ENCODE measurements at regions not wholly inside any gene's neighbourhood (a gene's known extent, or its start where the extent isn't known, plus 50 kb on each side); places are given as distances from the start of the nearest gene placed in this dataset.

GRCh38 chr6:71481801-71482200 lies 193.2 kb downstream of the OGFRL1 start:
- no peaks in the 10 kb centered on the region for H4K20me1 ChIP-seq (ENCODE audit: insufficient read depth, low read length)
- no peaks in the 10 kb centered on the region for H3K9me2 ChIP-seq (replicated peaks; ENCODE audit: insufficient read depth, low read length)
- no peaks in the 10 kb centered on the region for H3K79me2 ChIP-seq (ENCODE audit: low read length)
- no peak overlapping the region for H3K4me3 ChIP-seq (ENCODE audit: low read length)
- H3K9me3 ChIP-seq (replicated peaks; ENCODE audit: insufficient read depth, low read length): no peaks in the 10 kb centered on the region
- no peak overlapping the region for H3K27ac ChIP-seq (ENCODE audit: low read length)
- H3K4me2 ChIP-seq (ENCODE audit: low read depth, low read length): no peak overlapping the region
- H3K9ac ChIP-seq (ENCODE audit: low read length): no peak overlapping the region
- H3K27me3 ChIP-seq (replicated peaks; ENCODE audit: insufficient read depth, low read length): 0 out of 2 replicates have a peak, but pooled peaks cover 6% of the 10 kb centered on the region
- H2AFZ ChIP-seq (ENCODE audit: low read length): no peak overlapping the region
- DNase-seq: no peak
- H3K36me3 ChIP-seq (replicated peaks; ENCODE audit: insufficient read depth, low read length): no peaks in the 10 kb centered on the region
- TF ChIP-seq EZH2 (optimal IDR thresholded peaks at IDR 0.05; ENCODE audit: low read depth, low read length) (no peak), CTCF (IDR thresholded peaks at IDR 0.05; ENCODE audit: low read length) (no peak), EZH2phosphoT487 (IDR thresholded peaks at IDR 0.05; ENCODE audit: low read length) (no peak)
- no peaks in the 10 kb centered on the region for H3F3A ChIP-seq (ENCODE audit: insufficient read depth, low read length)
- peaks cover 20% of the 10 kb centered on the region for H3K4me1 ChIP-seq (ENCODE audit: low read length)

- no peak for DNase-seq
These were observed 194.1 kb downstream of the OGFRL1 start for GRCh38 chr6:71482742-71483141.

GRCh38 chr6:71486461-71486860 lies 197.8 kb downstream of the OGFRL1 start:
- H3K36me3 ChIP-seq (replicated peaks; ENCODE audit: insufficient read depth, low read length): no peaks in the 10 kb centered on the region
- no peaks in the 10 kb centered on the region for H4K20me1 ChIP-seq (ENCODE audit: insufficient read depth, low read length)
- no peak overlapping the region for H3K4me3 ChIP-seq (ENCODE audit: low read length)
- no peak overlapping the region for H3K27ac ChIP-seq (ENCODE audit: low read length)
- H3K27me3 ChIP-seq (replicated peaks; ENCODE audit: insufficient read depth, low read length): 0 out of 2 replicates have a peak, but pooled peaks cover 13% of the 10 kb centered on the region
- H3K9me2 ChIP-seq (replicated peaks; ENCODE audit: insufficient read depth, low read length): no peaks in the 10 kb centered on the region
- TF ChIP-seq EZH2 (optimal IDR thresholded peaks at IDR 0.05; ENCODE audit: low read depth, low read length): no peak
- TF ChIP-seq EZH2phosphoT487 (IDR thresholded peaks at IDR 0.05; ENCODE audit: low read length): no peak
- TF ChIP-seq CTCF (IDR thresholded peaks at IDR 0.05; ENCODE audit: low read length): no peak
- H3F3A ChIP-seq (ENCODE audit: insufficient read depth, low read length): no peaks in the 10 kb centered on the region
- no peak for DNase-seq
- H2AFZ ChIP-seq (ENCODE audit: low read length): no peak overlapping the region
- no peaks in the 10 kb centered on the region for H3K9me3 ChIP-seq (replicated peaks; ENCODE audit: insufficient read depth, low read length)
- H3K79me2 ChIP-seq (ENCODE audit: low read length): no peaks in the 10 kb centered on the region
- H3K9ac ChIP-seq (ENCODE audit: low read length): no peak overlapping the region
- peaks cover 17% of the 10 kb centered on the region for H3K4me1 ChIP-seq (ENCODE audit: low read length)
- H3K4me2 ChIP-seq (ENCODE audit: low read depth, low read length): no peak overlapping the region

More at GRCh38 chr6:71482742-71483141, 194.1 kb downstream of the OGFRL1 start:
- Histone ChIP-seq H3K9ac (ENCODE audit: low read length) (no peak overlapping the region), H3K9me3 (replicated peaks; ENCODE audit: insufficient read depth, low read length) (no peaks in the 10 kb centered on the region), H3K36me3 (replicated peaks; ENCODE audit: insufficient read depth, low read length) (no peaks in the 10 kb centered on the region), H3K4me1 (ENCODE audit: low read length) (peaks cover 24% of the 10 kb centered on the region), H3K4me3 (ENCODE audit: low read length) (no peak overlapping the region), H3K27ac (ENCODE audit: low read length) (no peak overlapping the region), H3K4me2 (ENCODE audit: low read depth, low read length) (no peak overlapping the region), H3F3A (ENCODE audit: insufficient read depth, low read length) (no peaks in the 10 kb centered on the region), H3K79me2 (ENCODE audit: low read length) (no peaks in the 10 kb centered on the region), H3K9me2 (replicated peaks; ENCODE audit: insufficient read depth, low read length) (no peaks in the 10 kb centered on the region), H2AFZ (ENCODE audit: low read length) (no peak overlapping the region), H3K27me3 (replicated peaks; ENCODE audit: insufficient read depth, low read length) (0 out of 2 replicates have a peak, but pooled peaks cover 6% of the 10 kb centered on the region), H4K20me1 (ENCODE audit: insufficient read depth, low read length) (no peaks in the 10 kb centered on the region)
- TF ChIP-seq EZH2phosphoT487 (IDR thresholded peaks at IDR 0.05; ENCODE audit: low read length) (no peak), CTCF (IDR thresholded peaks at IDR 0.05; ENCODE audit: low read length) (no peak), EZH2 (optimal IDR thresholded peaks at IDR 0.05; ENCODE audit: low read depth, low read length) (no peak)

Data from MM.1S (cell line).